GM19397 (cell line): ENCODE measurements at regions not wholly inside any gene's neighbourhood (a gene's known extent, or its start where the extent isn't known, plus 50 kb on each side); places are given as distances from the start of the nearest gene placed in this dataset.
"Not testable (repeated sequence)": the region's sequence is repeated elsewhere in the genome, so short reads cannot be mapped to it uniquely, and the experiment has no call there.

ENCODE experiments used
- ATAC-seq: cut with Tn5 transposase; IDR thresholded peaks from one replicate; pipeline ENCODE4 v1.9.1; 2021; ENCODE audit warnings: mild to moderate bottlenecking, moderate library complexity; ENCODE audit not compliant: unreplicated experiment

- ATAC-seq = no peak
Measured at GRCh38 chr9:88596376-88596775, 61.4 kb downstream of the NXNL2 start.

DNA sequence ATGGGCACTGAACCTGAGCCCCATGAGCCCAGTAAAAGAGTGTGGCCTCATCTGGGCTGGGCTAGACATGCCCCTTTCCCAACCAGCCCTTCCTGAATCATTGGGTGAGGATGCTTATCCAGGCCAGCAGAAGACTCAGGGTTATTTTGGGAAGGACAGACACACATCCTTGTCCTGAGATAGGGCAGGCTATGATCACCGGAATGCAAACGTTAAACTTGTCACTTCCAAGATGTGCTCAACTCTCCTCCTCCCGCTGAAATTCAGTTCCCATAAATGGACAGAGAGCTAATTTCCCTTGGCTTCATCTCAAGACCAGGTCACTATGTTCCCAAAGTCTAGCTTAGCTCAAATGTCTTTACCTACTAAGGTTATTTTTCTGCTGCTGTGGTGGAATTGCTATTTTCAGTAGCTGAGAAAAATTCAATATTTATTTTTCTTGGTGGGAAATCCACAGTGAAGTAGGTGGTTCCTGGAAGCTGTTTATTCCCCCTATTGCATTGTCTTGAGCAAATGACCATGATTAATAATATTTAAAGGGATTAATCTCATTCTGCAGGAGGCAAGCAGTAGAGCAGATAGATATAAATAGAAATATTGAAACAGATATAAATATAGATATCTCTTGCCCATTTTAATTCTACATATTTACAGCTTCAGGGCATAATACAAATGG, 70.0 kb downstream of the NXNL2 start:
- no peak for ATAC-seq

DNA sequence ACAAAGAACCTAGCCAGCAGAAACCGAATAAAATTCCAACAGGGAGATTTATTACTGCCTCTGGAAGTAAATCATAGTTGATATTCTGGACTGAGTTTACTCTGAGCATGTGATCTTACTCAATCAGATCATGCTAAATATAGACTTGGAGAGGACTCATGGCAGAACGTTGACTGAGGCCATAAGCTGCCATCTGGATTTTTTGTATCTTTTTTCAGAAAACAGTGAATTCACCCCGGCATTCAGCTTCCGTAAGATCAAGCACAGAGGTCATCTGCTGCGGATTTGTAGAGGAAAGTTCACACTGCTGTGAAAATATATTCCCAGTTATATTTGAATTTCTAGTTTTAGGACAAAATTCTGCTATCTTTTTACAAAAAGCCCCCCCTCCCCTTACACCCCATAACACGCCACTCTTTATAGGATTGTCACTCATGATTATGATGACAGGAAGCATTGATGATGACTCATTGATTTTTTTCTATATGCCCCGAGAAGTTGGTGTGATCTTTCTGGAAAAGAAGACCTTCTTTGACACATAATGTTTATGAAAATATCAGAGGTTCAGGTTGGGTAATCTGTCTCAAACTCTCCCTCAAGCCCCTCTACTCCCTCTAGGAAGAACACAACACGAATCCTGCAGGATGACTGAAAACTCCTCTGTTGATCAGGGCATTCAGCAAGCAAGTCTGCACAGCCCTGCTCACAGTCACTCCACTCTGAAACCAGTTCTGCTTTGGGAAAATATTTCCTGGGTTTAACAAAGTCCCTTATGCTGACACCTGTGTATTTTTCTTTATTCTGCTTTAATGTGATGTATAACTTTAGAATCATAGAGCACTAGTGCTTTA, 70.8 kb downstream of the NXNL2 start:
- ATAC-seq = no peak

- no peak for ATAC-seq
Measured at GRCh38 chr9:88614359-88614758, 79.4 kb downstream of the NXNL2 start.

DNA sequence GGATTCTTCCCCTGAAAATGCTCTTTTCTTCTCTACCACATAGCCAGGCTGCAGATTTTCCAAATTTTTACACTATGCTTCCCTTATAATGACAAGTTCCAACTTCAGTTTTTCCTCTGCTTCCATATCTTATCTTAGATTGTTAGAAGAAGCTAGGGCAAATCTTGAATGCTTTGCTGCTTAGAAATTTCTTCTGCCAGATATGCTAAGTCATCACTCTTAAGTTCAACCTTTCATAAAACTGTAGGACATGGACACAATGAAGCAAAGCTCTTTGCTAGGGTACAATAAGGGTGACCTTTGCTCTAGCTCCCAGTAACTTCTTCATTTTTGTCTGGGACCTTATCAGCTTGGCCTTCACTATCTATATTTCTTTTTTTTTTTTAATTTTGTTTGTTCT, 88.7 kb downstream of the NXNL2 start:
- no peak for ATAC-seq

- no peak for ATAC-seq
Measured at GRCh38 chr9:88628114-88628513, 93.1 kb downstream of the NXNL2 start.

DNA sequence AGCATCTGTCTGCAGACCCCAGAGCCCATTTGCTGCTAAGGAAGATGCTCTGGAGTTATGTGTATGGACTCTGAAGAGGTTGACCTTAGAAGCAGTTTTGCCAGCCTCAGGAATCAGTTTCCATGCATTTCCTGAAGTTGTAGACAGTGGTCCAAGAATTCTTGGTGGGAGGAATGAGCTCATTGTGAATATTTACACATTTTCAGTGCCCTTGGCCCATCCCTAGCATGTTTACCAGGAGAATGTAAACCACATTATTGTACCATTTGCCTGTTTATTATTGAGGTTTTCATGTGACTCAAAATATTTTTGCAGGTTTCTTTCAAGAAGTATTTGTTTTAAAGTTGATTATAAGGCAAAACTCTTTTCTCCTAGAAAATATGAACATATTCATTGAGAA, 93.8 kb downstream of the NXNL2 start:
- ATAC-seq = no peak

GRCh38 chr9:88630574-88630973, 95.6 kb downstream of the NXNL2 start:
- ATAC-seq = not testable (repeated sequence)

GRCh38 chr9:88635151-88635550, 100.2 kb downstream of the NXNL2 start:
- ATAC-seq = no peak

DNA sequence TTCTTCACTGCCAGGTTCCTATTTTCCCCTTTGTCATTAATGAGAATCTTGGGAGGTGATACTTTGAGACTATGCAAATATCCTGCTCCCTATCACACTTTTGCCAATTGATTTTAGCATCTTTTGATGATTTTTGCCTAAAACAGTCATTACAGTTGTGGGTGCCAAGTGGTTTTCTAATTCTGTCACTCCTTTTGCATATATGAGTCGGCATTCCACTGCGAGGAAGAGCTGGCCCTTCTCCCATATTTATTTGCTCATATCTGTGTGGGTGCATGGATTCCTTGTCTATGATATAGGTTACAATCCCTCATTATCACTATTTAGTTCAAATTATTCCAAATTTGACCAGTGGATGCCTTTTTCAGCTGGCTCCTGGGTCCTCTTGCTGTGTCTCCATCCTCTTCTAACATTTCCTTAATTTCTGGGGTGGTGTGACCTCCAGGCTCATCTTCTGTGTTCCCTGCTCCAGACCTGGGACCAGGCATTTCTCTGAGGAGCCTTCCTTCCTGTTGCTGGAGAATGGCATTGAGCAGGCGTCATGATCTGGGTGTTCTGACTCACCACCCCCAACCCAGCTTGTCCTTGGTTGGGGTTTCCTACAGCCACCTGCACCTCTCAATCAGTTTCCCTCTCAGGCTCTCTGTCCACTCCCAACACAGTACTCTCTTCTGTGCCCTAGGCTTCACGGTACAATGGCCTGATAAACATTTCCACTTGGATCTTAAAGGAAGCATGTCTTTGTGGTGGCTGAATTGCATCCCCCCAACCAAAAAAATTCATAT, 106.7 kb downstream of the NXNL2 start:
- ATAC-seq = no peak

DNA sequence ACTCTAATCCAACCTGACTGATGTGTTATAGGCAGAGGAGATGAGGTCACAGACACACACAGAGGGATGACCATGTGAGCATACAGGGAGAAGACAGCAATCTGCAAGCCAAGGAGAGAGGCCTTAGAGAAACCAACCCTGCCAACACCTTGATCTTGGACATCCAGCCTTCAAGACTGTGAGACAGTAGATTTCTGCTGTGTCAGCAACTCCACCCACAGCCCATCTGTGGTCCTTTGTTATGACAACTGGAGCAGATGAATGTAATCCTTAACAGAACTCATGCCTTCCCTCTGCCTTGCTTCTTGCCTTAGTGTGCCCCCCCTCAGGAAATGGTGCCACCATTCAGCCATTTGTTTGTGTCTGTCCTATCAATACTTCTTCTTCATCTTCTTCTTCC, 107.4 kb downstream of the NXNL2 start:
- ATAC-seq = no peak

DNA sequence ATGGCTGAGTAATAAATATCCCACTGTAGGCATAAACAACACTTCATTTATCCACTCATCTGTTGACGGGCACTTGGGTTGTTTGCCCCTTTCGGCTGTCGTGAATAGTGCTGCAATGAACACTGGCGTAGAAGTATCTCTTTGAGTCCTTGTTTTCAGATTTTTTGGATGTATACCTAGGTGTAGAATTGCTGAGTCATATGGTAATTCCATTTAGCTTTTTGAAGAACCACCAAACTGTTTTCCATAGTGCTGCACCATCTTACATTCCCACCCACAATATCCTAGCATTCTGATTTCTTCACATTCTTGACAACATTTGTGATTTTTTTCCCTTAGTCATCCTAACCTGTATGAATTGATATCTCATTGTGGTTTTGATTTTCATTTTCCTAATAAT, 109.0 kb downstream of the NXNL2 start:
- ATAC-seq = no peak

DNA sequence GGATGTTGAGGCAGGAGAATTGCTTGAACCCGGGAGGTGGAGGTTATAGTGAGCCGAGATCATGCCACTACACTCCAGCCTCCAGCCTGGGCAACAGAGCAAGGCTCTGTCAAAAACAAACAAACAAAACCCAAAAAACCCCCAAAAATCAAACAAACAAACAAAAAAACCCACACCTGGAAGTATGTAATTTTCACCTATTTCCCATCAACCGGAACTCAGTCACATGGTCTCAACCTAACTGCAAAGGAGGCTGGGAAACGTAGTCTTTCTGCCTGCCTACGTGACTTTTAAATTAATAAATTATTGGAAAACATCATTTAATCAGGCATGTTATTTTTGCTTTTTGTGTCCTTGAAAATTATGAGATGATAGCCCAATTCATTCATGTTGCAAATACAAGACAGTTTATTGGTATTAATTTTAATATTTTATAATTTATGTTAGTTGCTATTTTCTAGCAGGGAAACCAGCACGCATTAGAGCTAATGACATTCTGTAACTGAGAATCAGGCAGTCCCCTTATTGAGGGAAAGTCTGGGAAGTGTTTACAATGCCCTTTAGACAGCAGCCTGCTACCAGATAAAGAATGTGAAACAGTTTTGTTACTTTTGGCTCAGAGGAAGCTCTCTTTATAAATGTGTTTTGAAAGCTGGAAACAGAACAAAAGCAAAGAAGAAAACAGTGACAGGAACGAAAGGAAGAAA, 110.3 kb downstream of the NXNL2 start:
- no peak for ATAC-seq

GRCh38 chr9:88645879-88646199, 110.9 kb downstream of the NXNL2 start:
- ATAC-seq = no peak

DNA sequence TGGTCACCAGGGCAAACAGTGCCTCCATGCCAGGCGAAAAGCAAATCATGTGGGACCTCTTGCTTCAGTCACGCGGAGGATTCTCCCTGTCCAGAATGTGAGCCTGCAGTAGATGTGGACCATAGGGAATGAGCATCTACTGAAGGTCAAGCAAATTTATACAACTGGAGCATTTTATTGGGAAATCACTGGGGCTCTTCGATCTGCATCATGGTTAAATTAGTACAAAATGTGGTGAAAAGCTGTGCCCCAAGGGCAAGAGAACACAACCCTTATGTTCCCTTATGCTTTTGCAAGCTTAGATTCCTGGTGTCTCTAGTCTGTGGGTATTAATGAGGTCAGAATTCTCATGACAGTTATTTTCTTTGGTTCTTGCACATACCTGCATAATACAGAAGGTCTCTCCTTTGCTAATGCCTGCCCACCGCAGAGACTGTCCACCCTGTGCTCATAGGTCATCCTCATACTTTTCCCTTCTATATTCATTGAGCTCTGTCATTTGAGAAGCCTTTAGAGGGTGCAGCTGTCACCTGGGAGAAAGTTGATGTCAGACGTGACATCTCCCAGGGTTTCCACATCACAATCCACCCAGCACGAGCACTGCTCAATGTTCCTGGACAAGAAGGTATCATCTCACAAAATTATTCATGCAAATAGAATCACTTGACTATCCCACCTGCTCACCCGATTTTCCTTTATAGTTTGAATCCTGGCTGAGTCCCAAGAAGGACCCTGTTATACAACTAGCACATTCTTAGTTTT, 111.7 kb downstream of the NXNL2 start:
- ATAC-seq = no peak

DNA sequence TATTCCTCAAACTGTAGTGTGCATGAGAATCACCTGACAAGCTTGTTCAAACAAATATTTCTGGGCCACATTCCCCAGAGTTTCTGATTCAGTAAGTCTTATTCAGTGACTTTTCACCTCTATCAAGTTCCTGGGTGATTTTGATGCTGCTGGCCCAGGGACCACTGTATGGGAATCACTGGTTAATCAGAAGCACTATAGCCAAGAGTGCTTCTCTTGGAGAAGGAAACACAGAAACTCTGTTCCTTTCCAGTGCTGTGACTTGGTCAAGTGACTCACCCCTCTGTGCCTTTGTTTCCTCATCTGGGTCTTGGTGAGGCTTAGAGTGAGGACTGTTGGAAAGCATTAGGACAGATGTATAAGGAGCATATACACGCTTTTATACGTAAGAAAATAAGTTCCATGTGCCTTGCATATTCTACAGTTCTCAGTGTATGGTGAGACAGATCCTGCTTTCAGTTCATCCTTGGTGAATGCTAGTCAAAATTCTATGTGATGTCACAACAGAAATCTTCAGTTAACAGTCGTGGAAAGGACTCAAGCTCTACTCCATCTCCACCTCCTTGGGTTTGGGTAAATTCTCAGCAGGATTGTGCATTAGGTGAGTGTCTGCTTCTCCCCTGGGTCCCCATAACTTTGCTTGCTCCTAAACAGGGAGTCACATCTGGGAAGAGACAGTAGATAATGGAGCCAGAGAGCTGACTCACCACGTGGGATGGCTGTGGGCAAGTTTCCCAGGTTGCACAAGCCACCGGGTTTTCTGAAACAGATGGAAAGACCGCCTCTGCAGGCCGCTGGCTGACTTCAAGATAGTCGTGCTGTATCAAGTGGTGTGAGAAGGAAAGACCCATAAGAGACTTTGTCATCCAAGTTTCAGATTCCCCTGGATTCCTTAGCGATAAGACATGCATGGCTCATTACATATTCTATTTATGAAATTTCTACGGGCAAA, 117.0 kb downstream of the NXNL2 start:
- no peak for ATAC-seq

DNA sequence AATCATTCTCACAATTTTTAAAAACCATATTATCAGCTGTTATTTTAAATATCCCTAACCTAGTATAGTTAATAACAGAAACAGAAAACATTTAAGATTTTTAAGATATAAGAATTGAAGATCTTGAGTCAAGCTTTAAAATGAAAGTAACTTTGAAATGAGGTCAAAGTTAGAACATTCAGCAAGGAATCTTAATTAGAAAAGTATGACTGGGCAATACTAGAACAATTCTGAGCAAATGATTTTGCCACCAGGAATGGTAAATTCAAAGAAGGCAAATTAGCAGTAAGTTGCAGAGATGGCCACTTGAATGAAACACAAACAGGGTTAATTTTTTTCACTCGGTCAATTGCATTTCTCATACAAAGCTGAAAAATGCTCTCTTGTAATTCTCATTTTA, 117.9 kb downstream of the NXNL2 start:
- ATAC-seq = no peak

DNA sequence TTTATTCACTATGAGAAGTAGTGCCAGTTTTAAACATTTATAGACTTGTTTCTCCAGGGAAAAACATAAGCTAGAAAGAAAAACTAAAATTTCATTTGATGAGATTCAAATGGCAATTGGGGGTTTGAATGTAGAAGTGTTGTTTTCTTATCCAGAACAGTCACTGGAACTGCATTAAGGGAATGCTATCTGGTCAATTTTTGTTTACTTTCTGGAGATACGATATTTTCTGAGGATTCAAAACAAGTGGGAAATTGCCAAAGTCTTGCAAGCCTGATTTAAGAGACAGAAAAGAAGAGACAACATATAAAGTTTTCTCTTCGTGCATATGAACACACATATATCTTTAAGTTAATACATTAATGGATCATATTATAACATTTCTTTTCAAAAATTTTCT, 118.4 kb downstream of the NXNL2 start:
- ATAC-seq = no peak

DNA sequence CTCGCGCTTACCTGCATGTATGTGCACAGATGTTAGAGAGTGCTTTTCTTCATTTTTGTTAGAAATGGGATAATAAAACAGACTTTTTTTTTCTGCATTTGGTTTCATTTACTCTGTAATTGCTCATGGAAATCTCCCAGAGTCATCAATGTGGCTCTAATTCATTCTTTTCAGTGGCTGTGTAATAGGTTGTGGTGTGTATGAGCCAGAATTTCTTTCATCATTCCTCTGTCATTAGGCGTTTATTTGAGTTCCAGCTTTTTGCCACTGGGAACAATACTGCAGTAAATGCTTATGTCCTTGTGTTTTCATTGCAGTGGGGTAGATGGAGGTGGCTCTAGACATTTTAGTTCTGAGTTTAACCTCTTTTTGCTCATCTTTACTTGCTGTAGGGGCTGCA, 118.9 kb downstream of the NXNL2 start:
- ATAC-seq = no peak
